ENCODE measurements at regions not wholly inside any gene's neighbourhood (a gene's known extent, or its start where the extent isn't known, plus 50 kb on each side); places are given as distances from the start of the nearest gene placed in this dataset.

- peaks cover 9% of the 10 kb centered on the region for H3K4me1 Mint-ChIP-seq (ENCODE audit: low read depth)
- no peak overlapping the region for H3K27ac Mint-ChIP-seq
- H3K9me3 Mint-ChIP-seq = no peaks in the 10 kb centered on the region
- H3K27me3 Mint-ChIP-seq (ENCODE audit: insufficient read depth) = peaks cover 11% of the 10 kb centered on the region; the same call in 1 of the 2 replicates
- H3K4me3 Mint-ChIP-seq = no peak overlapping the region
- TF ChIP-seq CTCF (IDR thresholded peaks at IDR 0.05) = no peak
- DNase-seq = no peak
- no peaks in the 10 kb centered on the region for H3K36me3 Mint-ChIP-seq (ENCODE audit: low read depth)
Observed at GRCh38 chr9:107228496-107229039, 54.5 kb upstream of the RAD23B start.

- peaks cover 9% of the 10 kb centered on the region for H3K4me1 Mint-ChIP-seq (ENCODE audit: low read depth)
- H3K36me3 Mint-ChIP-seq (ENCODE audit: low read depth) = no peaks in the 10 kb centered on the region
- DNase-seq = no peak
- no peak for TF ChIP-seq CTCF (IDR thresholded peaks at IDR 0.05)
- H3K4me3 Mint-ChIP-seq = no peak overlapping the region
- H3K27me3 Mint-ChIP-seq (ENCODE audit: insufficient read depth) = peaks cover 11% of the 10 kb centered on the region; the same call in 1 of the 2 replicates
- H3K9me3 Mint-ChIP-seq = no peaks in the 10 kb centered on the region
- no peak overlapping the region for H3K27ac Mint-ChIP-seq
Observed at GRCh38 chr9:107229241-107229741, 53.8 kb upstream of the RAD23B start.

Measured in HFFc6 (cell line).